IPS DF 6.9 (cell line): ENCODE measurements at regions not wholly inside any gene's neighbourhood (a gene's known extent, or its start where the extent isn't known, plus 50 kb on each side); places are given as distances from the start of the nearest gene placed in this dataset.

Source experiments
- DNase-seq: peaks from one replicate; pipeline ENCODE4 v3.0.0-alpha.2; 2013; ENCODE audit warnings: low read depth, low spot score
- H3K27ac ChIP-seq: one replicate; pipeline ENCODE4 v1.5.1; 2013; ENCODE audit warnings: low read length, control low read depth
- H3K27me3 ChIP-seq: 2 replicates; pipeline ENCODE4 v1.6.1; 2013; ENCODE audit warnings: mild to moderate bottlenecking, low read length; ENCODE audit not compliant: control insufficient read depth, insufficient read depth
- H3K36me3 ChIP-seq: 2 replicates; pipeline ENCODE4 v1.6.1; 2013; ENCODE audit warnings: low read length; ENCODE audit not compliant: control insufficient read depth, insufficient read depth
- H3K4me1 ChIP-seq: 2 replicates; pipeline ENCODE4 v1.6.1; 2013; ENCODE audit warnings: low read length; ENCODE audit not compliant: control insufficient read depth, insufficient read depth
- H3K4me3 ChIP-seq: 2 replicates; pipeline ENCODE4 v1.5.1; 2013; ENCODE audit warnings: mild to moderate bottlenecking, low read length
- H3K9me3 ChIP-seq: 2 replicates; pipeline ENCODE4 v1.6.1; 2013; ENCODE audit warnings: low read length, inconsistent platforms; ENCODE audit not compliant: control insufficient read depth, insufficient read depth
- WGBS: extraction: QIAGEN DNeasy Blood & Tissue Kit; methylation state at CpG from one replicate; pipeline ENCODE4 v1.1.7; 2013; ENCODE audit warnings: mixed read lengths, missing lambda C conversion rate; ENCODE audit not compliant: insufficient read length, insufficient coverage; 5-methylcytosine and 5-hydroxymethylcytosine counted together

DNA sequence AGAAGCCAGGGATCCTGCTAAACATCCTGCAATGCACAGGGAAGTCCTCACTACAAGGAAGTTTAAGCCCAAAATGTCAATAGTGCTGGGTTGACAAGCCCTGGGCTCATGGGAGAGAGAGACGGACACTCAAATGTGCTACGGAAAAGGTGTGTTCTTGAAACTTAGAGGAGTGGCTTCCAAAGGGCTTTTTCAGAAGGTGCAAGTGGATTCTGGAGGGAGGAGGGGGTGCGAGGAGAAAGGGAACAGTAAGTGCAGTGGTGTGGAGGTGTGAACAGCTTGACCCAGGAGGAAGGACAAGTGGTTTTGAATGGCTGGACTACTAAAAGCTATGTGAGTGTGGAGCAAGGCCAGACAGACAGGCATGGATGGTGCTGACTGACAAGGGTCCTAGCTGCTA is 50.4 kb upstream of the CECR2 start:
- Histone ChIP-seq H3K27ac (no peak overlapping the region), H3K27me3 (no peaks in the 10 kb centered on the region), H3K4me3 (no peak overlapping the region), H3K4me1 (peaks cover 2% of the 10 kb centered on the region; the same call in 1 of the 2 replicates), H3K9me3 (no peaks in the 10 kb centered on the region), H3K36me3 (no peaks in the 10 kb centered on the region)
- WGBS, result no CpG with 5 or more reads among the region's 3 CpGs
- no peak for DNase-seq

DNA sequence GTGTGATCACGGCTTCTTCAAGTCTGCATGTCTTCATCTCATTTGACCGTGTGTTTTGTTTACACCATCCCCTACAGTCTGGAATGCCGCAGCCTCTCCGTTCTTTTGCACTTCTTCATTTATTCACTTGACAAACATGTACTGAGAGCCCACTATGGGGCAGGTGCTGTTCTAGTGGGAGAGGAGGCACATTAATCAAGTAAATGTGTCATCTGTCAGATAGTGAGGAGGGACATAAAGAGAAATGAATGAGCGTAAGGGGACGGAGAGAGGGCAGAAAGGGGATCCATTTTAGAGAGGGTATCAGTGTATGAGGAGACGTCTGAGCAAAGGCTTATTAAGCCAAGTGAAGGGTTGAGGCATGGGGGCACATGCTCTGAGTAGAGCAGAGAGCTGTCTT is 54.0 kb upstream of the CECR2 start:
- no peak overlapping the region for H3K4me3 ChIP-seq
- no peaks in the 10 kb centered on the region for H3K27me3 ChIP-seq
- H3K4me1 ChIP-seq, result peaks cover 2% of the 10 kb centered on the region; the same call in 1 of the 2 replicates
- H3K9me3 ChIP-seq, result no peaks in the 10 kb centered on the region
- DNase-seq, result no peak
- 100% methylated on average over 2 of the region's 7 CpGs for WGBS
- H3K36me3 ChIP-seq, result no peaks in the 10 kb centered on the region
- no peak overlapping the region for H3K27ac ChIP-seq

DNA sequence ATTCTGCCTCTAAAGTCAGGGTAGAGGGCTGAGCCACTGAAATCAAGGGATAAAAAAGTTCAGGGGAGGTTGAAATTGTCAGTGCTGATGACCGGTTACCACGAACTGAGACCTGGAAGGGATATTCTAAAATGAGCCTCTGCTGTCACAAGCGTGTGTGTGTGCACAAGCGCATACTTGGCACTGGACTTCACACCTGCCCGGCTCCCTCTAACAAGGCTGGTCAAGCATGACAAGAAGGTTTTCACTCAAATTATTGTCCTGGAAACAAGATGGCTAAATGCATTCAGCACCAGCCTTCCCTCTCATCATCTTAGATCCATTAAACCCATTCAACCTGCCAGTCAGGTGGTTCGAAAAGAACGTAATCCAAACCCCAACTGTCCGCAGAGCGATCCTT is 54.8 kb upstream of the CECR2 start:
- Histone ChIP-seq H3K4me1 (peaks cover 2% of the 10 kb centered on the region; the same call in 1 of the 2 replicates), H3K27ac (no peak overlapping the region), H3K36me3 (no peaks in the 10 kb centered on the region), H3K27me3 (no peaks in the 10 kb centered on the region), H3K4me3 (no peak overlapping the region), H3K9me3 (no peaks in the 10 kb centered on the region)
- no peak for DNase-seq
- no CpG with 5 or more reads among the region's 9 CpGs for WGBS

DNA sequence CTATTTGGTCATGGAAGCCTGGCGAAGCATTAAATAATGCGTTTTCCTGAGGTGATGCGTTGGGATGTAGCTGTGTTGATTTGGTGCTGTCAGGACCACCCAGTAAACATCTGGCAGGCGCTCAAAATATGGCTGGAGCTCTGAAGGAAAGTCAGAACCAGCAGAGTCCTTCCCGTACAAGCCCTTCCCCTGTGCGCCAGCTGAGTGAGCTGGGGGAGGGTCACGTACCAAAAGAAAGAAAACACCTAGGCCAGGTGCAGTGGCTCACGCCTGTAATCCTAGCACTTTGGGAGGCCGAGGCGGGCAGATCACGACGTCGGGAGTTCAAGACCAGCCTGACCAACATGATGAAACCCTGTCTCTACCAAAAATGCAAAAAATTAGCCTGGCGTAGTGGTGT is 55.6 kb upstream of the CECR2 start:
- H3K27ac ChIP-seq, result no peak overlapping the region
- H3K4me1 ChIP-seq, result no peaks in the 10 kb centered on the region
- H3K9me3 ChIP-seq, result no peaks in the 10 kb centered on the region
- no peaks in the 10 kb centered on the region for H3K27me3 ChIP-seq
- no peak overlapping the region for H3K4me3 ChIP-seq
- no peak for DNase-seq
- no peaks in the 10 kb centered on the region for H3K36me3 ChIP-seq
- no CpG with 5 or more reads among the region's 14 CpGs for WGBS

DNA sequence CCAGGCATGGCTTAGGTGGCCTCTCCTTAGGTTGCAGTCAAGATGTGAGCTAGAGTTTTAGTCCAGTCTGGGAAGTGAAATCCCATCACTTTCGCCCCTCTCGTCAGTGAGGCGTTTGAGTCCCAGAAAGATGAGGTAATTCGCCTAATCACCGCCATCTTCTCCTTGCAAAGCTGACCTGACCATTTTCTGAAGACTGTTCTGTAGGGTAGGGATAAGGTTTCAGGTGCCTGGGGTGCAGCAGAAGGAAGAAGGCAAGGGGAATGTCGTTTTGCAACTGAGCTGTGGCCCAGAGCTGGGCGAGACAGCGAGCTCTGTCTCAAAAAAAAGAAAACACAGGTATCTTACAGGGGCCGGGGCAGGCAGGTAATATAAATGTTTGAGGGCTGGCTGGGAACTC is 61.7 kb upstream of the CECR2 start:
- no peaks in the 10 kb centered on the region for H3K36me3 ChIP-seq
- H3K27ac ChIP-seq, result no peak overlapping the region
- H3K9me3 ChIP-seq, result no peaks in the 10 kb centered on the region
- no peaks in the 10 kb centered on the region for H3K27me3 ChIP-seq
- no peak overlapping the region for H3K4me3 ChIP-seq
- DNase-seq, result no peak
- H3K4me1 ChIP-seq, result peaks cover 3% of the 10 kb centered on the region; the same call in 1 of the 2 replicates
- no CpG with 5 or more reads among the region's 9 CpGs for WGBS

DNA sequence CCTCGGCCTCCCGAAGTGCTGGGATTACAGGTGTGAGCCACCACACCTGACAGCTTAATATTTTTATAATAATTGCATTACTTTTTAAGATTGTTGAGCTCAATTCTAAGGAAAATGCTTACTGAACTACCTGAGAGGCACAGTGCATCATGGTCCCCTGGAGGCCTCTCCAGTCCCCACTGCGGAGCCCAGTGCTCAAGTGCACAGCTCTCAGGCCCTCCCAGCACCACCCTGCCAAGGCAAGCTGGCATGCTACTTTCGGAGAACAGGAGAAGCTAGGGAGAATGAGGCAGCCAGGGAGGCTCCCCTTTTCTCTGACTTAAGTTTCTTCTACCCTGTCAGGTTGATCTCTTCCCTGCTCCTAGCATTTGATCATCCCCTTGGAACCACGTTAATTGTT is 64.2 kb upstream of the CECR2 start:
- no CpG with 5 or more reads among the region's 5 CpGs for WGBS
- Histone ChIP-seq H3K27me3 (no peaks in the 10 kb centered on the region), H3K27ac (no peak overlapping the region), H3K4me3 (no peak overlapping the region), H3K36me3 (no peaks in the 10 kb centered on the region), H3K9me3 (no peaks in the 10 kb centered on the region), H3K4me1 (peaks cover 3% of the 10 kb centered on the region; the same call in 1 of the 2 replicates)
- no peak for DNase-seq

DNA sequence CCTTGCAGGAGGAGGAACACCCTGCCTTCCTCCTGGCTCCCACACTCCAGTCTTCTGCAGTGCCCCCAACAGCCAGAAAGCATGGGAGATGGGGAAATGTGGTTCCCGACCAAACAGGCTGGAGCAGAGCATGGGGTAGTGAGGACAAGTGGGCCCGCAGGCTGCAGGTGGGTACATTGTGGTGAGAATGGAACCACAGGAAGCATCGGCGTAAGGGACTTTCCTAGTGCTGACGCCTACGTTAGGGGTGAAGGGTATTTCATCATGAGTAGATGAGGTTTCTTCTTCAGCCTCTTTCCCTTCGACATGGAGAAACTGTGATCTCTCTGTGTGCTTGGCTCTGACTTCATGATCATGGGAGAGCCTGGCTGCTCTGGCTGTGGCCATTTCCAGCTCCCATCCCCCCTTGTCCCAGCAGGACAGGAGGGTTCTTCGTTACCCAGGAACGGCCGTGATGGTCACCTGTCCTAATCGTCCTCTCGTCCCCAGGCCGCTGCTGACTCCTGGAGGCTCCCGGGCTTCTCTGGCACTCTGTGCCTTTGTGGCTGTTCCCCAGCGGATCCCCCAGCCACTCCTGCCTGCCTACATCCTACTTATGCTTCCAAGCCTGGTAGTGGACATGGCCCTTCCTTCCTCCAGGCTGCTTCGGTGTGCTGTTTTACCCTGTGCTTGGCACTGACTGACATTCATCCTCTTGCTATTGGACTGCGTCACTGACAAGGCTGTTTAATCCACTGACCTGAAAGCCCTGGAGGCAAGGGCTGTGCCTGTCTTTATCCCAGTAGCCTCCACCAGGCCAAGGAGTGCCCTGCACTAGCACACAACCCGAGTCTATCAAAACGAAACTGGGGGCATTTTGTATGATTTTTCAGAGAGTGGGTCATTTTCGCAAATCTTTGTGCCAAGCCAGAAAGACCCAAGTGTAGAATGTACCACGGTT is 65.2 kb upstream of the CECR2 start:
- H3K27ac ChIP-seq, result no peak overlapping the region
- no peak for DNase-seq
- H3K4me1 ChIP-seq, result peaks cover 3% of the 10 kb centered on the region; the same call in 1 of the 2 replicates
- H3K4me3 ChIP-seq, result no peak overlapping the region
- no CpG with 5 or more reads among the region's 21 CpGs for WGBS
- no peaks in the 10 kb centered on the region for H3K27me3 ChIP-seq
- H3K9me3 ChIP-seq, result no peaks in the 10 kb centered on the region
- no peaks in the 10 kb centered on the region for H3K36me3 ChIP-seq

DNA sequence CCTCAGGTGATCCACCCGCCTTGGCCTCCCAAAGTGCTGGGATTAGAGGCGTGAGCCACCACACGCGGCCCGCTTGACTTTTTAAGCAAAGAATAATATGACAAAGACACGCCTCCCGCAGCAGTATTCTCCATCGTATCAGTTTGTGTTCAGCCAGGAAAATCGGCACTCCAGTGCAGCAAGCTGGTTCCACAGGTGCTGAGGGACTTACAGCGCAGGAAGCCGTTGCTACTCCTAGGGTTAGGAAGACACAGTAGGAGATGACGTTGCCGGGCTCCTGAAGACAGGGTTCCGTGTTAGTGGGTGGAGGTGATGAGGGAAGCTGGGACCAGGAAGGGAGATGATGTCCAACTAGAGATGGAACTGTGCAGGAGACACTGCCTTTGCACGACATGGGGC is 65.8 kb upstream of the CECR2 start:
- WGBS, result no CpG with 5 or more reads among the region's 15 CpGs
- H3K36me3 ChIP-seq, result no peaks in the 10 kb centered on the region
- no peaks in the 10 kb centered on the region for H3K9me3 ChIP-seq
- peaks cover 3% of the 10 kb centered on the region; the same call in 1 of the 2 replicates for H3K4me1 ChIP-seq
- no peaks in the 10 kb centered on the region for H3K27me3 ChIP-seq
- no peak overlapping the region for H3K4me3 ChIP-seq
- no peak overlapping the region for H3K27ac ChIP-seq
- no peak for DNase-seq

DNA sequence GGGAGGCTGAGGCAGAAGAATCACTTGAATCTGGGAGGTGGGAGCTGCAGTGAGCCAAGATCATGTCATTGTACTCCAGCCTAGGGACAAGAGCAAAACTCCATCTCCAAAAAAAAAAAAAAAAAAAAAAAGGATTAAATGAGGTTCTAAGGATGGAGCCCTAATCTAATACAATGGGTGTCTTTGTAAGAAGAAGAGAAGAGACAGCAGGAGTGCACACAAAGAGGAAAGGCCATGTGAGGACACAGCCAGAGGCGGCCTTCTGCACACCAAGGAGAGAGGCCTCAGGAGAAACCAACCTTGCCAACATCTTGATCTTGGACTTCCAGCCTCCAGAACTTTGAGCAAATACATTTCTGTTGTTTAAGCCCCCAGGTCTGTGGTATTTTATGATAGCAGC is 66.6 kb upstream of the CECR2 start:
- Histone ChIP-seq H3K27me3 (no peaks in the 10 kb centered on the region), H3K27ac (no peak overlapping the region), H3K4me1 (peaks cover 3% of the 10 kb centered on the region; the same call in 1 of the 2 replicates), H3K4me3 (no peak overlapping the region), H3K36me3 (no peaks in the 10 kb centered on the region), H3K9me3 (no peaks in the 10 kb centered on the region)
- DNase-seq, result no peak
- WGBS, result no CpG with 5 or more reads among the region's 1 CpG

DNA sequence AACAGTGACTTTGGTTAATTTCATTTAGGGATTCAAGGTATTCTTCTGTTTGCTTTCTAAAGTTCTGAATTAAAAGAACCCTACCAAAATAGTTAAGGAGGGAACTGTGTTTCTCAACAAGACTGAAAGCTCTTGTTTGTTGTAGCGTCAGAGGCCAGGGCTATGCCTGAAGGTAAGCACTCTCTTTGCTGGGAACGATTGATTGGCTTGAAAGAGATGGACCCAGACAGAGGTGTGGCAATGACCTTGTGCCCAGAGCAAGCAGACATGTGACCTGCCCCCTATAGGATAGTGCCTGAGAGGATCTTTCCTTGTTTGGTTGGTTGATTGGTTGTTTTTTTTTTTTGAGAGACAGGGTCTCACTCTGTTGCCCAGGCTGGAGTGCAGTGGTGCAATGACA is 68.3 kb upstream of the CECR2 start:
- Histone ChIP-seq H3K4me3 (no peak overlapping the region), H3K27ac (no peak overlapping the region), H3K27me3 (no peaks in the 10 kb centered on the region), H3K9me3 (no peaks in the 10 kb centered on the region), H3K36me3 (no peaks in the 10 kb centered on the region), H3K4me1 (peaks cover 3% of the 10 kb centered on the region; the same call in 1 of the 2 replicates)
- no peak for DNase-seq
- no CpG with 5 or more reads among the region's 2 CpGs for WGBS
